ENCODE measurements at regions not wholly inside any gene's neighbourhood (a gene's known extent, or its start where the extent isn't known, plus 50 kb on each side); places are given as distances from the start of the nearest gene placed in this dataset.

DNA sequence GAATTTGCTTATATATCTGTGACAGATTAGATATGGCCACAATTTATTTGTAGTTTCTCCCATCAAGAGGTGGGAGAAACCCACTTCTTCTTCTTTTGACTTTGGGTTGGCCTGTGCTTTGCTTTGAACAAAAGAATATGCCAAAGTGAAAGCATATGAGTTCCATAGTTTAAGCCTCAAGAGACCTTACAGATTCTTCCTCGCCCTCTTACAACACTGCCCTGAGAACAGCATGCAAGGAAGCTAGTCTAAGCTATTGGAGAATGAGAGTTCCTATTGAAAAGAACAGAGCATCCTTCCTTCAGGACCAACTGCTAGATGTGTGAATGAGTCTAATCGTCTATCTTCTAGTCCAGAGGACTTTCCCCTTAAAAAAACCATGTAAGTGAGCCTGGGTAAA lies 394.8 kb downstream of the TUSC7 start:
- intact Hi-C loops (cut with DNase I), result no loop called here

GRCh38 chr3:117104792-117105191 lies 395.2 kb downstream of the TUSC7 start:
- no peak for DNase-seq
- intact Hi-C loops (cut with DNase I), result no loop called here

More for the DNA sequence above, 394.8 kb downstream of the TUSC7 start:
- no peak for DNase-seq

DNA sequence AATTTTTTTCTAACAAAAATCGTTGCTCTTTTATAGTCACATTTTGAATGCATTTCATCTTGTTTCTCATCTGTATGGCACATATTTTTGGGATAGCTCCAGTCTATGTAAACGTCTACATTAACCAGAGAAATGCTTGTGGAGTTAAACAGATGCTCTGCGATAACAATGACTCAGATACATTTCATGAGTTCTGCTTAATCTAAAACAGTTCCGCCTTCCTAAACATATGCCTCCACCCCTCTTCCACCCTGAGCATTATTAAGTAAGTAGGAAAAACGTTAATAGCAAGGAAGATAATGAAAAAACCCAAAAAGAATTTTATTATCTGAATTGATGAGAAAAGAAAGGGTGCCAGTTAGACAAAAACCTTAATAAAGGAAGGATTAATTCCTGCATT lies 396.1 kb downstream of the TUSC7 start:
- no peak for DNase-seq

DNA sequence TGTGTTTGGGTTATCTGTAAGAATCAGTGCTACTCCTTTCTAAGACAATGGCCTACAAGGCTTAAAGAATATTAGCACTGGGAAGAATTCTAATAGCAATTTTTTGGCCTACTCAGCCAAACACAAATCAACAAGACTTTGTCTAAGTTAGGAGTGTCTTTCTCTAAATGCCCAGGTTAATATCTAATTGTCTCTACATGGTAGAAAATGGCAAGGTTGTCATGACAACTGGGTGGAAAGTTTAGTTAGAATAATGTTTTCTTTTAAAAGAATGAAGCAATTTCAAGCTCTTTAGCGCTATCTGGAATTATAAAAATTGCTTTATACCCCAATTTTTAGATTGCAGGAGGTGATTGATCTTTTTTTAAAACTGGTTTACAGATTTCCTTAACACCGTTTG lies 396.8 kb downstream of the TUSC7 start:
- intact Hi-C loops (cut with DNase I), result no loop called here
- DNase-seq, result no peak

More for the DNA sequence above, 396.1 kb downstream of the TUSC7 start:
- intact Hi-C loops (cut with DNase I), result no loop called here

GRCh38 chr3:117107946-117108345 lies 398.4 kb downstream of the TUSC7 start:
- intact Hi-C loops (cut with DNase I), result no loop called here
- DNase-seq, result no peak

DNA sequence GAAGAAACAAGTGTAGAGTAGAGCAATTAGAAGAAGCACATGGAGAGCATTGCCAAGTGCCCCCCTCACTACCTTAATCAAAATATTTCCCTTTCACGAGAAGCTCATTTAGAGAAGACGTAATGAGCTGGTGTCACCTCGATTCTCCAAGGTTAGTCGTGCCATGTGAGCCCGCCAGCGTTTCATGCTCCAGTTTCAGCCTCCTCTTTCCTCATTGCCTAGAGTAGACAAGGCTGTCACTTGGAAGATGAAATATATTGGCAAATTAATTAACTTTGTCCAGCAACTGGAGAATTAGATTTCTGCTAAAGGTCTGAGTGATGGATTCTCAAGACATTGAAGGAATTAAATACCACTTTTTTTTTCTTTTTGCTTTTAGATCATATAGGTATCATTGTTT lies 399.6 kb downstream of the TUSC7 start:
- intact Hi-C loops (cut with DNase I), result no loop called here
- DNase-seq, result no peak

GRCh38 chr3:117114517-117115265 lies 405.1 kb downstream of the TUSC7 start:
- intact Hi-C loops (cut with DNase I), result no loop called here
- DNase-seq, result no peak

GRCh38 chr3:117117188-117117936 lies 407.8 kb downstream of the TUSC7 start:
- intact Hi-C loops (cut with DNase I), result no loop called here
- no peak for DNase-seq

- DNase-seq, result no peak
- intact Hi-C loops (cut with DNase I), result no loop called here
Measured at GRCh38 chr3:117118604-117119003, 409.0 kb downstream of the TUSC7 start.

DNA sequence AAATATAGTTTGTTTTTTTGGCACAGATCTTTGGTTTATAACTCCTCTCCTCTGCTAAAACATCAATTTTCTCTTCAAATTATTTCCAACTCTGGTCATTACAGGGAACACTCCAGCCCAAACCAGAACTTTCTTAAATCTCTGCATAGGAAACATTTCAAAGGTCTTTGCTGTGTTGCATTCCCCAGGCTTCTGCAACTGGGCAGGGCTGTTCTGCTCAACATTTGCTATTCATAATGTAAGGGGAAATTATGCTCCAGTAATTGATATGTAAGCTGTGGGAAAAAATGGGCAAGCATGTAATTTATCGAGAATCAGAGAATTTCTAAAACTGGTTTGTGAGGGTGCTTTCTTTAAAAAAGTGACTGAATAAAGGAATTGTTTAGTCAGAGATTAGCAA lies 410.4 kb downstream of the TUSC7 start:
- DNase-seq, result no peak
- intact Hi-C loops (cut with DNase I), result no loop called here

- DNase-seq, result no peak
- intact Hi-C loops (cut with DNase I), result no loop called here
Measured at GRCh38 chr3:117122609-117123008, 413.0 kb downstream of the TUSC7 start.

DNA sequence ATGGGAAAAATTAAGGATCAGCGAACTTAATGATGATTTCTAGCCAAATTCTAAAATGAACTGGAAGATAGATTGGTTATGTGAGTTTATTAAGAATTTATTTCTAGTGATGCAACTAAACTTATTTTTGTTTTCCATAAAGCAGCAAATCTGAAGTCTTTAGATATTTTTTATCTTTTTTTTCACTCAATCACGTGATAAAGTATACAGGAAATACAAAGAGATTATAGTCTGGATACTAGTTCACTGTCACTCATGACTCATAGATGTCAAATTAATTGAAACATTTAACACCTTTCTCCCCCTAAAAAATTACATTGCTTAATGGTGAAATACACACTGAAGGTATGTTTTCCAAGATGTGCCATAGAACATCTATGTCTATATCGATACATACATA lies 416.9 kb downstream of the TUSC7 start:
- intact Hi-C loops (cut with DNase I), result no loop called here
- no peak for DNase-seq

GRCh38 chr3:117126946-117127546 lies 417.5 kb downstream of the TUSC7 start:
- DNase-seq, result no peak

GRCh38 chr3:117128133-117128532 lies 418.6 kb downstream of the TUSC7 start:
- intact Hi-C loops (cut with DNase I), result no loop called here

More at GRCh38 chr3:117126946-117127546, 417.5 kb downstream of the TUSC7 start:
- intact Hi-C loops (cut with DNase I), result no loop called here

GRCh38 chr3:117128872-117129271 lies 419.3 kb downstream of the TUSC7 start:
- no peak for DNase-seq
- intact Hi-C loops (cut with DNase I), result no loop called here

More at GRCh38 chr3:117128133-117128532, 418.6 kb downstream of the TUSC7 start:
- peak in 1 of 42 donors; percentile 12 for DNase-seq

DNA sequence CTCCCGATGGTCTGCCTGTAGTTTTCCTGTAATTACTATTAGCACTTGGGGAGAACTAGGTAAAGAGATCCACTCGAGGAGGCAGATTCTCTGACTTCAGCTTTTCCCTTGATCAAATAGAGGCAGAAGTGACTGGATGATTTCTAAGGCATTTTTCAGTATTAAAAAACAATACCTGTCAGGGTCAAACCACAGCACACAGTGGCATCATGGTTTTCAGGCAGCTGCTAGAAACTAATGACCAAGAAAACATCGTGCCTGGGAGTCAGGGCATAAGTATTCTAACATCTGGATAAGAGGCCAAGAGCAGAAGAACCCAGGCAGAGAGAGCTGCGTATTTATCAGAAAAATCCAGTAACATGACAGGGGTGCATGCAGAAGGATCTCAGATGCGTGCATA lies 419.9 kb downstream of the TUSC7 start:
- DNase-seq, result no peak
- intact Hi-C loops (cut with DNase I), result no loop called here

GRCh38 chr3:117130222-117130621 lies 420.6 kb downstream of the TUSC7 start:
- no peak for DNase-seq
- intact Hi-C loops (cut with DNase I), result no loop called here

- peak in 3 of 42 donors; percentile 7 to 39 (median 7) for DNase-seq
- intact Hi-C loops (cut with DNase I), result no loop called here
Measured at GRCh38 chr3:117131259-117131658, 421.7 kb downstream of the TUSC7 start.

DNA sequence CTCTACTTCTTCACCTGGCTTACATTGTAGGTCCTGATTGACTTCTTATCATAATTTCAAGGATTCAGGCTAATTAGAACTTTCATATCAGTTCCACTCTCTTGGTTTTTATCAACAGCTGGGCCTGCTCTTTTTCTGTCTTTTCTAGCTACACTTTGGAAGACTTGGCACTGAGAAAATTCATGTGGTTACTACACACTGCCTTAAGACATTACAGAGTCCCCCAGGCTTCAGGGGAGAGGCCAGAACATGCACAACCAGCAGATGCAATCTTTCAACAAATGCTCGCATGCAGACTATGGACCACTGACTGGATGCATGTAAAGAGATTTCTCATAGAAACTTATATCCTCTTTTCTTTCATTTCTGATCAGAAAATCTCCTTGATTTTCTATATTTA lies 423.5 kb downstream of the TUSC7 start:
- intact Hi-C loops (cut with DNase I), result no loop called here
- no peak for DNase-seq

DNA sequence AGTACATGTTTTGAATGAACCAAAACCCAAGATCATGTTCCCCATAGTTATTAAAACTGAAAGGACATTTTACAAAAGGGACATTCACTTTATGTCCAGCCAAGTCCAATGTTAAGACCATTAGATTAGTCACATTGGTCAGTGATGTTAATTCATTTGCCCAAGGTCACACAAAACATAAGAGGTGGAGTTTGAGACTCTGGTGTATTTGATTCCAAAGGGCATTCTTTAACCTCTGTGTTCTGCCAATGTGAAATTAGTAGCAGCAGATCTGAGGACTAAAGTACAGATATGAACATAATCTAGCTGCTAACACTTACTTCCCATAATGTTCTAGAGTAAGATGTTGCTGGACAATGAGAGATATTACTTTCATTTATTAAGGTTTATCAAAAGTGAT lies 425.6 kb downstream of the TUSC7 start:
- intact Hi-C loops (cut with DNase I), result no loop called here
- no peak for DNase-seq
